B cell (primary cell): ENCODE measurements at regions not wholly inside any gene's neighbourhood (a gene's known extent, or its start where the extent isn't known, plus 50 kb on each side); places are given as distances from the start of the nearest gene placed in this dataset.
"Not testable (repeated sequence)": the region's sequence is repeated elsewhere in the genome, so short reads cannot be mapped to it uniquely, and the experiment has no call there.

Experiments
- ATAC-seq: fragments of 200-7000 bp; cut with Tn5 transposase; one replicate; pipeline ENCODE4 v1.10.0; 2021; ENCODE audit warnings: low read depth, mild to moderate bottlenecking, moderate number of reproducible peaks, moderate library complexity
- CTCF ChIA-PET: fragments of 350-600 bp; sonication (Branson Sonifier 250); formaldehyde crosslinking; loops from one replicate; lab custom pipeline; 2021; ENCODE audit warnings: antibody characterized with exemption, inconsistent platforms; lab: Charles Lee
- POLR2A ChIA-PET: fragments of 350-600 bp; sonication (Branson Sonifier 250); formaldehyde crosslinking; loops from one replicate; lab custom pipeline; 2021; ENCODE audit warnings: antibody characterized with exemption; lab: Charles Lee
- DNase-seq: peaks from one replicate; pipeline ENCODE4 v3.0.0; 2013
- H2AFZ ChIP-seq: 2 replicates; pipeline ENCODE4 v1.6.1; 2012; ENCODE audit warnings: mild to moderate bottlenecking, low read depth, low read length; ENCODE audit not compliant: insufficient read depth, poor library complexity, severe bottlenecking
- H3K27ac ChIP-seq, 2 donors: 1 replicate in 1 of 2; 2 replicates in 1 of 2; pipeline ENCODE4 v1.5.1; 2012 to 2013; ENCODE audit warnings: low read length in 2 of 2, mild to moderate bottlenecking in 2 of 2, moderate library complexity in 1 of 2
- H3K27me3 ChIP-seq, 4 experiments: fragments of 200-600 bp in 1 of 4; sonication (generic) in 1 of 4; replicated peaks in 1 of 4; 1 replicate in 2 of 4; 2 replicates in 2 of 4; pipeline versions ENCODE4 v1.6.1 to v1.7.0; 2013 to 2016; ENCODE audit warnings: low read length in 3 of 4, mild to moderate bottlenecking in 2 of 4, mixed read lengths in 1 of 4, moderate library complexity in 1 of 4; ENCODE audit not compliant: insufficient read depth in 4 of 4, control insufficient read depth in 3 of 4; ENCODE audit errors: control extremely low read depth in 1 of 4
- H3K36me3 ChIP-seq, 2 experiments: replicated peaks in 1 of 2; 1 replicate in 1 of 2; 2 replicates in 1 of 2; pipeline versions ENCODE4 v1.6.1 to v1.7.1; 2013; ENCODE audit warnings: low read length in 1 of 2; ENCODE audit not compliant: insufficient read depth in 2 of 2, control insufficient read depth in 1 of 2; ENCODE audit errors: control extremely low read depth in 1 of 2, extremely low read depth in 1 of 2
- H3K4me1 ChIP-seq, 2 donors: fragments of 200-600 bp in 1 of 2; sonication (generic) in 1 of 2; 1 replicate in 1 of 2; 2 replicates in 1 of 2; pipeline versions ENCODE4 v1.5.1 to v1.6.1; 2013 to 2017; ENCODE audit warnings: low read length in 2 of 2; ENCODE audit not compliant: control insufficient read depth in 2 of 2, insufficient read depth in 2 of 2
- H3K4me2 ChIP-seq: replicated peaks from 2 replicates; pipeline ENCODE3; 2012; ENCODE audit warnings: mild to moderate bottlenecking, low read depth, low read length; ENCODE audit not compliant: poor library complexity, severe bottlenecking
- H3K4me3 ChIP-seq, 5 experiments: fragments of 200-600 bp in 1 of 5; sonication (generic) in 1 of 5; 1 replicate in 3 of 5; 2 replicates in 2 of 5; pipeline versions ENCODE4 v1.5.1 to v1.7.0; 2011 to 2016; ENCODE audit warnings: low read length in 4 of 5, mild to moderate bottlenecking in 4 of 5, low read depth in 2 of 5, control low read depth in 1 of 5, moderate library complexity in 1 of 5; ENCODE audit not compliant: insufficient read depth in 1 of 5; ENCODE audit errors: control extremely low read depth in 1 of 5, extremely low read depth in 1 of 5
- H3K79me2 ChIP-seq: fragments of 200-600 bp; sonication (generic); one replicate; pipeline ENCODE4 v1.6.0; 2016; ENCODE audit warnings: low read length; ENCODE audit not compliant: control insufficient read depth, insufficient read depth
- H3K9ac ChIP-seq: fragments of 200-600 bp; sonication (generic); 2 replicates; pipeline ENCODE4 v1.6.1; 2017; ENCODE audit warnings: mild to moderate bottlenecking, low read length, moderate library complexity
- H3K9me3 ChIP-seq, 3 donors: one replicate each; pipeline versions ENCODE4 v1.6.1 to v1.7.1; 2013; ENCODE audit warnings: low read length in 2 of 3; ENCODE audit not compliant: control insufficient read depth in 2 of 3, insufficient read depth in 1 of 3; ENCODE audit errors: control extremely low read depth in 1 of 3
- H4K20me1 ChIP-seq: 2 replicates; pipeline ENCODE4 v1.6.0; 2012; ENCODE audit warnings: mild to moderate bottlenecking, low read length; ENCODE audit not compliant: insufficient read depth, control insufficient read depth, poor library complexity, severe bottlenecking
- H3K27ac Mint-ChIP-seq: one replicate; pipeline ENCODE4 v1.8.0; 2021; ENCODE audit warnings: mixed read lengths
- H3K27me3 Mint-ChIP-seq: one replicate; pipeline ENCODE4 v1.8.0; 2021; ENCODE audit warnings: mixed read lengths
- H3K4me1 Mint-ChIP-seq: one replicate; pipeline ENCODE4 v1.8.0; 2021; ENCODE audit warnings: mixed read lengths
- H3K4me3 Mint-ChIP-seq: one replicate; pipeline ENCODE4 v1.8.0; 2021; ENCODE audit warnings: mixed read lengths
- H3K9me3 Mint-ChIP-seq: one replicate; pipeline ENCODE4 v1.8.0; 2022; ENCODE audit warnings: mixed read lengths; ENCODE audit not compliant: insufficient read depth
- WGBS: methylation state at CpG from one replicate; pipeline ENCODE4 v1.1.5; 2013; ENCODE audit warnings: missing lambda C conversion rate; ENCODE audit not compliant: insufficient coverage; 5-methylcytosine and 5-hydroxymethylcytosine counted together
- intact Hi-C: fragments of 100-400 bp; cut with micrococcal nuclease; formaldehyde crosslinking; loops from one replicate; pipeline ENCODE4 v1.10.0; 2022

DNA sequence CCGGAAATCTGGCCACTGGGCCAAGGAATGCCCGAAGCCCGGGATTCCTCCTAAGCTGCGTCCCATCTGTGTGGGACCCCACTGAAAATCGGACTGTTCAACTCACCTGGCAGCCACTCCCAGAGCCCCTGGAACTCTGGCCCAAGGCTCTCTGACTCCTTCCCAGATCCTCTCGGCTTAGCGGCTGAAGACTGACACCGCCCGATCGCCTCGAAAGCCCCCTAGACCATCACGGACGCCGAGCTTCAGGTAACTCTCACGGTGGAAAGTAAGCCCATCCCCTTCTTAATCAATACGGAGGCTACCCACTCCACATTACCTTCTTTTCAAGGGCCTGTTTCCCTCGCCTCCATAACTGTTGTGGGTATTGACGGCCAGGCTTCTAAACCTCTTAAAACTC, 51.4 kb upstream of the SPP1 start:
- H3K27me3 Mint-ChIP-seq, H3K27me3 ChIP-seq, H2AFZ ChIP-seq, CTCF ChIA-PET, H3K4me1 Mint-ChIP-seq, POLR2A ChIA-PET, H3K4me3 ChIP-seq, intact Hi-C loops, H3K4me2 ChIP-seq, ATAC-seq, H3K27ac Mint-ChIP-seq, H3K9me3 Mint-ChIP-seq, H3K4me3 Mint-ChIP-seq, H3K36me3 ChIP-seq, H3K79me2 ChIP-seq, DNase-seq, H3K9me3 ChIP-seq, H4K20me1 ChIP-seq, H3K27ac ChIP-seq, H3K9ac ChIP-seq, H3K4me1 ChIP-seq: not testable (repeated sequence)
- WGBS = 98% methylated on average over 5 of the region's 18 CpGs
